Activated CD4-positive, alpha-beta memory T cell treated with anti-CD3 and anti-CD28 coated beads for 36 hours (primary cell): ENCODE measurements at regions not wholly inside any gene's neighbourhood (a gene's known extent, or its start where the extent isn't known, plus 50 kb on each side); places are given as distances from the start of the nearest gene placed in this dataset.

Experiments used
- CTCF ChIA-PET: fragments of 350-600 bp; sonication (Branson Sonifier 250); formaldehyde crosslinking; loops from one replicate; lab custom pipeline; 2021; ENCODE audit warnings: antibody characterized with exemption, inconsistent platforms; lab: Charles Lee
- POLR2A ChIA-PET: fragments of 350-600 bp; sonication (Branson Sonifier 250); formaldehyde crosslinking; loops from one replicate; lab custom pipeline; 2021; ENCODE audit warnings: antibody characterized with exemption; lab: Charles Lee
- DNase-seq: peaks from one replicate; pipeline ENCODE4 v3.0.0-alpha.2; 2020
- H3K27ac Mint-ChIP-seq: one replicate; pipeline ENCODE4 v1.8.0; 2021; ENCODE audit warnings: mixed read lengths
- H3K27me3 Mint-ChIP-seq: one replicate; pipeline ENCODE4 v1.8.0; 2021; ENCODE audit warnings: mixed read lengths
- H3K36me3 Mint-ChIP-seq: one replicate; pipeline ENCODE4 v1.8.0; 2021; ENCODE audit warnings: mixed read lengths
- H3K4me1 Mint-ChIP-seq: one replicate; pipeline ENCODE4 v1.8.0; 2021; ENCODE audit warnings: low read depth, mixed read lengths
- H3K4me3 Mint-ChIP-seq: one replicate; pipeline ENCODE4 v1.8.0; 2021; ENCODE audit warnings: mild to moderate bottlenecking, mixed read lengths
- H3K9me3 Mint-ChIP-seq: one replicate; pipeline ENCODE4 v1.8.0; 2021; ENCODE audit warnings: mixed read lengths
- intact Hi-C: fragments of 100-400 bp; cut with micrococcal nuclease; formaldehyde crosslinking; loops from one replicate; pipeline ENCODE4 v1.15.1; 2023

- Mint-ChIP-seq H3K27me3 (peaks cover 23% of the 10 kb centered on the region), H3K4me1 (peaks cover 4% of the 10 kb centered on the region), H3K27ac (no peak overlapping the region), H3K9me3 (peaks cover 4% of the 10 kb centered on the region), H3K4me3 (no peak overlapping the region), H3K36me3 (no peaks in the 10 kb centered on the region)
- DNase-seq, result no peak
- POLR2A ChIA-PET, result no interaction called here
- intact Hi-C loops, result no loop called here
- CTCF ChIA-PET, result interaction anchor here (0.6 kb wide), 2 partner anchors 20 to 1915 kb away, joined by 3 read pairs; no protein-coding TSS in a partner anchor
Measured at GRCh38 chr15:98581715-98582114, 66.6 kb upstream of the IGF1R start.

- Mint-ChIP-seq H3K27ac (no peak overlapping the region), H3K36me3 (no peaks in the 10 kb centered on the region), H3K4me3 (no peak overlapping the region), H3K9me3 (peaks cover 4% of the 10 kb centered on the region), H3K27me3 (peaks cover 21% of the 10 kb centered on the region), H3K4me1 (peaks cover 4% of the 10 kb centered on the region)
- no peak for DNase-seq
- CTCF ChIA-PET, result no interaction called here
- POLR2A ChIA-PET, result no interaction called here
- intact Hi-C loops, result no loop called here
Measured at GRCh38 chr15:98582900-98583554, 65.3 kb upstream of the IGF1R start.

DNA sequence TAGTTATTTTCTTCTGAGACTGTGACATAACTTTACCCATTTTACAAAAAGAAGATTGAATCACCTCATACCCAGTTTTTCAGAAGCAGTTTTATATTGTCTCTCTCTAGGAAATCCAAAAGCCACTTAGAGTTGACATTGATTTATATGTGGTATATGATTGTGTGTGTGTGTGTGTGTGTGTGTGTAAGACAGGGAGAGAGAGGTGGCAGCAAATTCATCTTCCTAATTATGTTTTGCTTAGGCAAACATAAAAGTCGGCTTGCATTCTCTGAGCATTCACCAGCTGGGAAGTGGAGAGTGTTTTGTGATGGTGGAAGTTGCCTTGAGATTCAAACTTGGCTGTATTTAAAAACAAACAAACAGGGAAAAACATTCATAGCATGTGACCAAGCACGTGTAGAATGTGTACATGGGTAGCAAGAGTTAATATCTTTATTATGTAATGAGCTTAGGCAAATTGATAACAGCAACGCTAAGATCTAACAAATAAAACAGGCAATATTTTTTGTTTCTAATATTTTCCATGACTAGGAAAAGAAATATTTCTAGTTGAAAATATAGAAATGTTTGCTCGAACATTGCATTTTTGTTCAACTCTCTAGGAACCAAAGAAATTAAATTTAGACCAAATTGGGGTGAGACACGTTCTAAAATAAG lies 64.4 kb upstream of the IGF1R start:
- intact Hi-C loops, result no loop called here
- Mint-ChIP-seq H3K36me3 (no peaks in the 10 kb centered on the region), H3K4me1 (peaks cover 4% of the 10 kb centered on the region), H3K27me3 (peaks cover 20% of the 10 kb centered on the region), H3K27ac (no peak overlapping the region), H3K4me3 (no peak overlapping the region), H3K9me3 (no peaks in the 10 kb centered on the region)
- POLR2A ChIA-PET, result no interaction called here
- no peak for DNase-seq
- CTCF ChIA-PET, result interaction anchor here (0.6 kb wide), 1 partner anchor 61 kb away, joined by 5 read pairs; no protein-coding TSS in a partner anchor

GRCh38 chr15:98586066-98586465 lies 62.3 kb upstream of the IGF1R start:
- no peaks in the 10 kb centered on the region for H3K36me3 Mint-ChIP-seq
- H3K4me1 Mint-ChIP-seq, result peaks cover 4% of the 10 kb centered on the region
- H3K27ac Mint-ChIP-seq, result no peak overlapping the region
- peaks cover 16% of the 10 kb centered on the region for H3K27me3 Mint-ChIP-seq
- POLR2A ChIA-PET, result no interaction called here
- CTCF ChIA-PET, result no interaction called here
- no peaks in the 10 kb centered on the region for H3K9me3 Mint-ChIP-seq
- no peak overlapping the region for H3K4me3 Mint-ChIP-seq
- intact Hi-C loops, result no loop called here
- DNase-seq, result no peak

DNA sequence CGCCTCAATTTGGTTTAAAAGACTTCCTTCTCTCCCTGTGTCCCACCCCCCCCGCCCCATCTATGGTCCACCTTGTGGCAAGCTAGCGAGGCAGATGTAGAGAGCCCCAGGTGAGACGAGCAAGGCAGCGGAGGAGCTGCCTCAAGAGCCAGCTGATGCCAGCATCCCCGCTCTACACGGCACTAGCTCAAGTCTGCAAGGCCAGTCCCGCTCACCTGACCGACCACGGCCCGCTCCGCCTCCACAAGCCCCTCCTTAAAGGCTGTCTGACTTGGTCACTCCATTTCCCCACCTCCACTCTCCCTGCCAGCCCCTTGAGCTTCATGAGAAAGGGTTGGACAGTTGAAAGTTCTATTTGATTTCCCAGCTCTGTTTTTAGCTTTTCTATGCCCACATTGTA lies 56.2 kb upstream of the IGF1R start:
- Mint-ChIP-seq H3K27ac (no peak overlapping the region), H3K9me3 (no peaks in the 10 kb centered on the region), H3K4me1 (no peaks in the 10 kb centered on the region), H3K4me3 (no peak overlapping the region), H3K36me3 (no peaks in the 10 kb centered on the region), H3K27me3 (peaks cover 6% of the 10 kb centered on the region)
- ChIA-PET CTCF (interaction anchor here (1.5 kb wide), 1 partner anchor 484 kb away, joined by 3 read pairs; no protein-coding TSS in a partner anchor), POLR2A (no interaction called here)
- no peak for DNase-seq
- intact Hi-C loops, result no loop called here

GRCh38 chr15:98596131-98596530 lies 52.2 kb upstream of the IGF1R start:
- POLR2A ChIA-PET, result no interaction called here
- intact Hi-C loops, result no loop called here

GRCh38 chr15:98596885-98597392 lies 51.4 kb upstream of the IGF1R start:
- Mint-ChIP-seq H3K27ac (no peak overlapping the region), H3K4me3 (no peak overlapping the region), H3K4me1 (peaks cover 13% of the 10 kb centered on the region), H3K27me3 (peaks cover 2% of the 10 kb centered on the region), H3K9me3 (no peaks in the 10 kb centered on the region), H3K36me3 (no peaks in the 10 kb centered on the region)
- POLR2A ChIA-PET, result interaction anchor here (1.0 kb wide), 1 partner anchor 20 kb away, joined by 3 read pairs; no protein-coding TSS in a partner anchor
- no peak for DNase-seq
- intact Hi-C loops, result no loop called here
- CTCF ChIA-PET, result no interaction called here

More at GRCh38 chr15:98596131-98596530, 52.2 kb upstream of the IGF1R start:
- Mint-ChIP-seq H3K9me3 (no peaks in the 10 kb centered on the region), H3K4me1 (peaks cover 13% of the 10 kb centered on the region), H3K27ac (no peak overlapping the region), H3K36me3 (no peaks in the 10 kb centered on the region), H3K27me3 (peaks cover 3% of the 10 kb centered on the region), H3K4me3 (no peak overlapping the region)
- CTCF ChIA-PET, result no interaction called here
- no peak for DNase-seq

DNA sequence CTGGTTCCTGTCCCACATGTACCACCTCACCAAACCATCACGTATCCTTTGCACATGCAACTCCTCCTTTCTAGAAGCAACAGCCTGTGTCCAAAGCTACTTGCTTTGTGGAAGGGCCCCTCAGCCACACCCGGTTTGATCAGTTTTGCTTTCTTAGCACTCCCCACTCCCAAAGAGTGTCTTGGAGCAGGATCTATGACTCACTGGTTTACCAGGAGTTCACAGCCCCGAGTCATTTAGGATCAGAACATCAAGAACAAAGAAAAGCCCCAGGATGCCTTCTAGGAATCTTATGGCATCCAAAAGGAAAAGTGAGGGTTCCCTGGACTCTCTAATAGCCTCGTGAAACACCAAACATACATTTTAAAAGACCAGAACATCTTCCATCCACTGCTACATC lies 50.7 kb upstream of the IGF1R start:
- intact Hi-C loops, result no loop called here
- Mint-ChIP-seq H3K36me3 (no peaks in the 10 kb centered on the region), H3K4me1 (peaks cover 13% of the 10 kb centered on the region), H3K9me3 (no peaks in the 10 kb centered on the region), H3K27me3 (peaks cover 2% of the 10 kb centered on the region), H3K4me3 (no peak overlapping the region), H3K27ac (no peak overlapping the region)
- no peak for DNase-seq
- CTCF ChIA-PET, result no interaction called here
- POLR2A ChIA-PET, result interaction anchor here (1.0 kb wide), 1 partner anchor 21 kb away, joined by 3 read pairs; no protein-coding TSS in a partner anchor
